ENCODE measurements at regions not wholly inside any gene's neighbourhood (a gene's known extent, or its start where the extent isn't known, plus 50 kb on each side); places are given as distances from the start of the nearest gene placed in this dataset.

- no peak for TF ChIP-seq CTCF (IDR thresholded peaks at IDR 0.05; ENCODE audit: low read depth, low read length)
- TF ChIP-seq EZH2phosphoT487 (IDR thresholded peaks at IDR 0.05; ENCODE audit: low read depth) = no peak
Measured at GRCh38 chr2:138902239-138902871, 122.2 kb upstream of the NXPH2 start.

Measured in OCI-LY3 (cell line).